RWPE1 (cell line): ENCODE measurements at regions not wholly inside any gene's neighbourhood (a gene's known extent, or its start where the extent isn't known, plus 50 kb on each side); places are given as distances from the start of the nearest gene placed in this dataset.

ENCODE experiments used
- CTCF ChIA-PET: fragments of 350-600 bp; sonication (Branson Sonifier 250); formaldehyde crosslinking; extraction: SDS; loops from one replicate; lab custom pipeline; 2021; lab: Yijun Ruan, JAX
- POLR2A ChIA-PET: fragments of 400-600 bp; formaldehyde crosslinking; extraction: SDS; loops from one replicate; lab custom pipeline; 2020; ENCODE audit warnings: antibody characterized with exemption; ENCODE audit not compliant: low non-redundant PET; lab: Yijun Ruan, JAX
- DNase-seq: peaks from one replicate; pipeline ENCODE4 v3.0.0; 2012; ENCODE audit warnings: low spot score
- H3K27ac ChIP-seq: fragments of 450-650 bp; 2 replicates; pipeline ENCODE4 v1.5.1; 2017
- CTCF ChIP-seq: fragments of 450-650 bp; conservative IDR thresholded peaks from 2 replicates; pipeline ENCODE4 v1.5.1; 2017; ENCODE audit warnings: low read depth, mild to moderate bottlenecking

- TF ChIP-seq CTCF: no peak
- CTCF ChIA-PET: no interaction called here
- no peak for DNase-seq
- POLR2A ChIA-PET: no interaction called here
- H3K27ac ChIP-seq: no peak overlapping the region
Measured at GRCh38 chr5:60490597-60491166, 209.3 kb downstream of the DEPDC1B start.

DNA sequence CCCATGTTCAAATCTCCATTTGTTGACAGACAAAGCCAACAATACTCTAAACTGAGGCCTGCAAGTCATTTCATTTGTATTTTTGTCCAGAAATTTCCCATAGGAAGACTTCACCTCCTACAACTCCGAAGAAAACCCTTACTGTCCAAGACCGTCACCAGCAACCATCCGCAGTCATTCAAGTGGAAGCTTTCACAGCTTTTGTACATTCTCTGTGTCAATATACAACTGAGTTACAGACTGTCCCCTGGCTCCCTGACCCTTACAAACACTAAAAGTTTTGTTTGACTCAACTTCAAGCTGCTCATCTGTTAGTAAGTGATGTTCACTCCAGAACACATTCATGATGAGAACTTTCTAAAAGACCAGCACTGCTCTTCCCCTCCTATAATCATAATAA is 210.1 kb downstream of the DEPDC1B start:
- no peak for DNase-seq
- ChIA-PET CTCF (no interaction called here), POLR2A (no interaction called here)
- no peak for TF ChIP-seq CTCF
- H3K27ac ChIP-seq: no peak overlapping the region

GRCh38 chr5:60489377-60489776 is 210.6 kb downstream of the DEPDC1B start:
- H3K27ac ChIP-seq: no peak overlapping the region
- TF ChIP-seq CTCF: no peak
- DNase-seq: no peak
- CTCF ChIA-PET: no interaction called here
- POLR2A ChIA-PET: no interaction called here

GRCh38 chr5:60488466-60489130 is 211.4 kb downstream of the DEPDC1B start:
- CTCF ChIA-PET: interaction anchor here (0.6 kb wide), 1 partner anchor 1655 kb away, joined by 3 read pairs; no protein-coding TSS in a partner anchor

GRCh38 chr5:60487885-60488442 is 212.0 kb downstream of the DEPDC1B start:
- no peak overlapping the region for H3K27ac ChIP-seq
- CTCF ChIA-PET: interaction anchor here (0.6 kb wide), 1 partner anchor 1655 kb away, joined by 3 read pairs; no protein-coding TSS in a partner anchor
- DNase-seq: peak; percentile 64
- TF ChIP-seq CTCF: no peak
- POLR2A ChIA-PET: no interaction called here

More at GRCh38 chr5:60488466-60489130, 211.4 kb downstream of the DEPDC1B start:
- no peak overlapping the region for H3K27ac ChIP-seq
- POLR2A ChIA-PET: no interaction called here
- peak; percentile 8 for DNase-seq
- no peak for TF ChIP-seq CTCF

DNA sequence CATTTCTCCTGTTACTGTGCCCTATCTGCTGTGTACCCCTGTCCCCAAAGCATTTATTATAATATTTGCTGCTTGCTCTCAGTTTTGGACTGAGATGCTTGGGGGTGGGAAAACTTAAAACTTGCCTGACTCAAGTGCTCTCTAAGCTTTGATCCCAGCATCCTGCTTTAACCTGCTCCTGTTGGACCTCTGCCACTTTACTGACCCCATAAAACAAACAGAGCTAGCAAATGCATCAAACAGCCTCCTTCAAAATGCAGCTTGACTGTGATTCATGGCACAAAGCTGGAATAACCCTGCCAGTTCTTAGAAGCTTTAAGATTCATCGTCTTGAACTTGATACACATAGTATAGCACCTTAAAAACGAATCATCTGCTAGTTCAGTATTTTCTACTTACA is 212.5 kb downstream of the DEPDC1B start:
- CTCF ChIA-PET: no interaction called here
- DNase-seq: no peak
- no peak for TF ChIP-seq CTCF
- no peak overlapping the region for H3K27ac ChIP-seq
- POLR2A ChIA-PET: no interaction called here
